OCI-LY1 (cell line): ENCODE measurements at regions not wholly inside any gene's neighbourhood (a gene's known extent, or its start where the extent isn't known, plus 50 kb on each side); places are given as distances from the start of the nearest gene placed in this dataset.

Experiments used
- CTCF ChIP-seq: fragments of 200-600 bp; sonication (generic), shearing (Covaris generic); IDR thresholded peaks from 2 replicates; pipeline ENCODE4 v1.5.1; 2017; ENCODE audit warnings: mild to moderate bottlenecking, antibody characterized with exemption, low read length, moderate library complexity, mixed read lengths
- EZH2 ChIP-seq: fragments of 200-600 bp; sonication (generic), shearing (Covaris generic); IDR thresholded peaks from 2 replicates; pipeline ENCODE4 v1.8.0; 2017; ENCODE audit warnings: borderline replicate concordance, mixed run types, mild to moderate bottlenecking, antibody characterized with exemption, low read length, moderate library complexity, mixed read lengths

- TF ChIP-seq CTCF = no peak
- TF ChIP-seq EZH2 = no peak
Measured at GRCh38 chr5:60497706-60498500, 202.1 kb downstream of the DEPDC1B start.
